Astrocyte of the spinal cord (primary cell): ENCODE measurements at regions not wholly inside any gene's neighbourhood (a gene's known extent, or its start where the extent isn't known, plus 50 kb on each side); places are given as distances from the start of the nearest gene placed in this dataset.

ENCODE experiments used
- DNase-seq: peaks from one replicate; pipeline ENCODE4 v3.0.0; 2011; ENCODE audit warnings: low read depth, low spot score
- H3K4me3 ChIP-seq: 2 replicates; pipeline ENCODE4 v1.5.1; 2011; ENCODE audit warnings: low read depth, mild to moderate bottlenecking, low read length, moderate library complexity
- CTCF ChIP-seq: IDR thresholded peaks from 2 replicates; pipeline ENCODE4 v1.5.1; 2012; ENCODE audit warnings: low read depth, mild to moderate bottlenecking, low read length, inconsistent platforms
- in situ Hi-C: cut with HindIII; loops from 2 replicates; pipeline ENCODE4 v1.10.0; 2017; ENCODE audit warnings: low sequenced_read_pairs

- no peak for TF ChIP-seq CTCF
- in situ Hi-C loops: no loop called here
- H3K4me3 ChIP-seq: no peak overlapping the region
- no peak for DNase-seq
Measured at GRCh38 chr5:157914151-157914788, 55.3 kb upstream of the CLINT1 start.

GRCh38 chr5:157913575-157913974, 54.6 kb upstream of the CLINT1 start:
- in situ Hi-C loops: no loop called here
- no peak for DNase-seq
- TF ChIP-seq CTCF: no peak
- no peak overlapping the region for H3K4me3 ChIP-seq

GRCh38 chr5:157912621-157913325, 53.8 kb upstream of the CLINT1 start:
- H3K4me3 ChIP-seq: no peak overlapping the region
- TF ChIP-seq CTCF: no peak
- in situ Hi-C loops: no loop called here
- no peak for DNase-seq

- no peak for TF ChIP-seq CTCF
- H3K4me3 ChIP-seq: no peak overlapping the region
- DNase-seq: no peak
- in situ Hi-C loops: no loop called here
Measured at GRCh38 chr5:157911568-157911967, 52.6 kb upstream of the CLINT1 start.
